ENCODE measurements at regions not wholly inside any gene's neighbourhood (a gene's known extent, or its start where the extent isn't known, plus 50 kb on each side); places are given as distances from the start of the nearest gene placed in this dataset.

DNA sequence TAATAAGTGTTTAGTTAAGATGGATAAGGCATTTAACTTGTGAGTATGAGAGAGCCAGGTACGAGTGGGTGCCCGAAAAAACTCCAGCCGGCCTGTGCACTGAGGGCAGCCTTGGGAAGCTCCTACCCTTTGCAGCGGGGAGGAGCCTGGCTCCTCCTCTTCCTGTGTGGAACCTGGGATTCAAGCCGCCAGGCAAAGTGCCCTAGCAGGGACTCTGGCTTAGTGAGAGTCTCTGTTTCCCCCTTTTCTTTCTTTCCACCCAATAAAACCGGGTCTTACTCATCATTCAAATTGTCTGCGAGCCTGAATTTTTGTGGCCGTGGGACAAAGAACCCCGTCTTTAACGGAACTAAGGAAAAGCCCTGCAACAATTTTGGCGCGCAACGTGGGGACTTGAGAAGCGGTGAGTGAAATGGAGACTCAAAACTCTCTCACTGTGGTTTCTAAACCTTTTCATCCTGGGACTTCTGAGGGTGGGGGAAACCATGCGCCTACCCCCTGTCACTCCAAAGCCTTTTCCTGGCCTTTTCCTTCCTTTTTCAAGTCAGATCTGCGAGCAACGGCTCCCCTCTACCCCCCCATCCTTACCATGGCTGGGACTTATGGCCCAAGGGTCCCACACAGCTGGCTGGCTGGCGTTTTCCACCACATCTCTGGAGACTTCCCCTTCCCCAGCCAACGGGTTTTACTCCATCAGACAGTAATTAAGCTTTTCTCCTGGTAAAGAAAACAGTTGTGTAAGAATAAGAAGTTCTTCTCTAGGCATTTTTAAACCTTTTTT, 535.7 kb upstream of the ACO1 start (continued):
- TF ChIP-seq, protein P1, sequence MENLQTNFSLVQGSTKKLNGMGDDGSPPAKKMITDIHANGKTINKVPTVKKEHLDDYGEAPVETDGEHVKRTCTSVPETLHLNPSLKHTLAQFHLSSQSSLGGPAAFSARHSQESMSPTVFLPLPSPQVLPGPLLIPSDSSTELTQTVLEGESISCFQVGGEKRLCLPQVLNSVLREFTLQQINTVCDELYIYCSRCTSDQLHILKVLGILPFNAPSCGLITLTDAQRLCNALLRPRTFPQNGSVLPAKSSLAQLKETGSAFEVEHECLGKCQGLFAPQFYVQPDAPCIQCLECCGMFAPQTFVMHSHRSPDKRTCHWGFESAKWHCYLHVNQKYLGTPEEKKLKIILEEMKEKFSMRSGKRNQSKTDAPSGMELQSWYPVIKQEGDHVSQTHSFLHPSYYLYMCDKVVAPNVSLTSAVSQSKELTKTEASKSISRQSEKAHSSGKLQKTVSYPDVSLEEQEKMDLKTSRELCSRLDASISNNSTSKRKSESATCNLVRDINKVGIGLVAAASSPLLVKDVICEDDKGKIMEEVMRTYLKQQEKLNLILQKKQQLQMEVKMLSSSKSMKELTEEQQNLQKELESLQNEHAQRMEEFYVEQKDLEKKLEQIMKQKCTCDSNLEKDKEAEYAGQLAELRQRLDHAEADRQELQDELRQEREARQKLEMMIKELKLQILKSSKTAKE (CRISPR knock-in tag; IDR thresholded peaks at IDR 0.05; ENCODE audit: borderline replicate concordance) = no peak
- TF ChIP-seq ZNF34 (CRISPR knock-in tag; IDR thresholded peaks at IDR 0.05; ENCODE audit: borderline replicate concordance) = no peak
- no peak for TF ChIP-seq NFE2L1 (CRISPR knock-in tag; IDR thresholded peaks at IDR 0.05; ENCODE audit: borderline replicate concordance)
- no peak for TF ChIP-seq ZFP36 (IDR thresholded peaks at IDR 0.05; ENCODE audit: borderline replicate concordance, low read depth, low read length, partially characterized antibody)
- TF ChIP-seq MXD4 (CRISPR knock-in tag; IDR thresholded peaks at IDR 0.05) = no peak
- TF ChIP-seq, protein P2, sequence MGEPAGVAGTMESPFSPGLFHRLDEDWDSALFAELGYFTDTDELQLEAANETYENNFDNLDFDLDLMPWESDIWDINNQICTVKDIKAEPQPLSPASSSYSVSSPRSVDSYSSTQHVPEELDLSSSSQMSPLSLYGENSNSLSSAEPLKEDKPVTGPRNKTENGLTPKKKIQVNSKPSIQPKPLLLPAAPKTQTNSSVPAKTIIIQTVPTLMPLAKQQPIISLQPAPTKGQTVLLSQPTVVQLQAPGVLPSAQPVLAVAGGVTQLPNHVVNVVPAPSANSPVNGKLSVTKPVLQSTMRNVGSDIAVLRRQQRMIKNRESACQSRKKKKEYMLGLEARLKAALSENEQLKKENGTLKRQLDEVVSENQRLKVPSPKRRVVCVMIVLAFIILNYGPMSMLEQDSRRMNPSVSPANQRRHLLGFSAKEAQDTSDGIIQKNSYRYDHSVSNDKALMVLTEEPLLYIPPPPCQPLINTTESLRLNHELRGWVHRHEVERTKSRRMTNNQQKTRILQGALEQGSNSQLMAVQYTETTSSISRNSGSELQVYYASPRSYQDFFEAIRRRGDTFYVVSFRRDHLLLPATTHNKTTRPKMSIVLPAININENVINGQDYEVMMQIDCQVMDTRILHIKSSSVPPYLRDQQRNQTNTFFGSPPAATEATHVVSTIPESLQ (CRISPR knock-in tag; conservative IDR thresholded peaks at IDR 0.05) = no peak
- TF ChIP-seq SNAPC2 (CRISPR knock-in tag; IDR thresholded peaks at IDR 0.05) = no peak
- no peak for TF ChIP-seq DNMT3B (CRISPR knock-in tag; conservative IDR thresholded peaks at IDR 0.05)
- TF ChIP-seq SOX6 (IDR thresholded peaks at IDR 0.05) = no peak
- no peak for TF ChIP-seq SOX6 (CRISPR knock-in tag; IDR thresholded peaks at IDR 0.05)
- TF ChIP-seq, protein P3, sequence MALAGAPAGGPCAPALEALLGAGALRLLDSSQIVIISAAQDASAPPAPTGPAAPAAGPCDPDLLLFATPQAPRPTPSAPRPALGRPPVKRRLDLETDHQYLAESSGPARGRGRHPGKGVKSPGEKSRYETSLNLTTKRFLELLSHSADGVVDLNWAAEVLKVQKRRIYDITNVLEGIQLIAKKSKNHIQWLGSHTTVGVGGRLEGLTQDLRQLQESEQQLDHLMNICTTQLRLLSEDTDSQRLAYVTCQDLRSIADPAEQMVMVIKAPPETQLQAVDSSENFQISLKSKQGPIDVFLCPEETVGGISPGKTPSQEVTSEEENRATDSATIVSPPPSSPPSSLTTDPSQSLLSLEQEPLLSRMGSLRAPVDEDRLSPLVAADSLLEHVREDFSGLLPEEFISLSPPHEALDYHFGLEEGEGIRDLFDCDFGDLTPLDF (CRISPR knock-in tag; IDR thresholded peaks at IDR 0.05) = peak; percentile 74; the same call in 1 of the 2 replicates
- TF ChIP-seq ZFP82 (CRISPR knock-in tag; IDR thresholded peaks at IDR 0.05; ENCODE audit: borderline replicate concordance) = no peak
- no peak for TF ChIP-seq SETDB1 (CRISPR knock-in tag; IDR thresholded peaks at IDR 0.05; ENCODE audit: borderline replicate concordance)
- no peak for TF ChIP-seq RFX5 (IDR thresholded peaks at IDR 0.05; ENCODE audit: low read depth, low read length)
- TF ChIP-seq HNF4G (IDR thresholded peaks at IDR 0.05; ENCODE audit: borderline replicate concordance, low read depth, low read length) = 0 out of 2 replicates have a peak, but pooled peaks have one; percentile 14
- TF ChIP-seq HNF4G (CRISPR knock-in tag; IDR thresholded peaks at IDR 0.05; ENCODE audit: borderline replicate concordance, low read depth) = no peak
- TF ChIP-seq NFIC (IDR thresholded peaks at IDR 0.05; ENCODE audit: low read length) = no peak
- TF ChIP-seq CBX2 (IDR thresholded peaks at IDR 0.05; ENCODE audit: low read depth, low read length) = no peak
- no peak for TF ChIP-seq CBX2 (CRISPR knock-in tag; IDR thresholded peaks at IDR 0.05; ENCODE audit: low read depth)
- TF ChIP-seq ZMYM3 (CRISPR knock-in tag; IDR thresholded peaks at IDR 0.05) = no peak
- TF ChIP-seq, protein P4, sequence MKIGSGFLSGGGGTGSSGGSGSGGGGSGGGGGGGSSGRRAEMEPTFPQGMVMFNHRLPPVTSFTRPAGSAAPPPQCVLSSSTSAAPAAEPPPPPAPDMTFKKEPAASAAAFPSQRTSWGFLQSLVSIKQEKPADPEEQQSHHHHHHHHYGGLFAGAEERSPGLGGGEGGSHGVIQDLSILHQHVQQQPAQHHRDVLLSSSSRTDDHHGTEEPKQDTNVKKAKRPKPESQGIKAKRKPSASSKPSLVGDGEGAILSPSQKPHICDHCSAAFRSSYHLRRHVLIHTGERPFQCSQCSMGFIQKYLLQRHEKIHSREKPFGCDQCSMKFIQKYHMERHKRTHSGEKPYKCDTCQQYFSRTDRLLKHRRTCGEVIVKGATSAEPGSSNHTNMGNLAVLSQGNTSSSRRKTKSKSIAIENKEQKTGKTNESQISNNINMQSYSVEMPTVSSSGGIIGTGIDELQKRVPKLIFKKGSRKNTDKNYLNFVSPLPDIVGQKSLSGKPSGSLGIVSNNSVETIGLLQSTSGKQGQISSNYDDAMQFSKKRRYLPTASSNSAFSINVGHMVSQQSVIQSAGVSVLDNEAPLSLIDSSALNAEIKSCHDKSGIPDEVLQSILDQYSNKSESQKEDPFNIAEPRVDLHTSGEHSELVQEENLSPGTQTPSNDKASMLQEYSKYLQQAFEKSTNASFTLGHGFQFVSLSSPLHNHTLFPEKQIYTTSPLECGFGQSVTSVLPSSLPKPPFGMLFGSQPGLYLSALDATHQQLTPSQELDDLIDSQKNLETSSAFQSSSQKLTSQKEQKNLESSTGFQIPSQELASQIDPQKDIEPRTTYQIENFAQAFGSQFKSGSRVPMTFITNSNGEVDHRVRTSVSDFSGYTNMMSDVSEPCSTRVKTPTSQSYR (CRISPR knock-in tag; IDR thresholded peaks at IDR 0.05; ENCODE audit: borderline replicate concordance) = no peak
- 0 out of 2 replicates have a peak, but pooled peaks have one; percentile 48 for TF ChIP-seq ZSCAN20 (CRISPR knock-in tag; IDR thresholded peaks at IDR 0.05; ENCODE audit: borderline replicate concordance)
